NB4 (cell line): ENCODE measurements at regions not wholly inside any gene's neighbourhood (a gene's known extent, or its start where the extent isn't known, plus 50 kb on each side); places are given as distances from the start of the nearest gene placed in this dataset.

Source experiments
- CTCF ChIP-seq: IDR thresholded peaks from one replicate; pipeline ENCODE4 v1.5.1; 2012; ENCODE audit warnings: low read depth, low read length
- MAX ChIP-seq: IDR thresholded peaks from 2 replicates; pipeline ENCODE4 v1.6.1; 2011; ENCODE audit warnings: low read depth, low read length
- MYC ChIP-seq: IDR thresholded peaks from 2 replicates; pipeline ENCODE4 v1.6.1; 2011; ENCODE audit warnings: low read depth, low read length
- POLR2A ChIP-seq: IDR thresholded peaks from 2 replicates; pipeline ENCODE4 v1.6.1; 2011; ENCODE audit warnings: mild to moderate bottlenecking; ENCODE audit not compliant: insufficient read length; ENCODE audit errors: extremely low read depth

GRCh38 chr2:185338104-185338503 lies 400.5 kb upstream of the FSIP2 start:
- TF ChIP-seq CTCF (no peak), POLR2A (no peak), MAX (no peak), MYC (no peak)
